WTC11 (cell line): ENCODE measurements at regions not wholly inside any gene's neighbourhood (a gene's known extent, or its start where the extent isn't known, plus 50 kb on each side); places are given as distances from the start of the nearest gene placed in this dataset.

Source experiments
- ATF1 ChIP-seq: sonication (generic); formaldehyde crosslinking; IDR thresholded peaks from 2 replicates; pipeline ENCODE4 v1.8.1; 2023; ENCODE audit warnings: mild to moderate bottlenecking, moderate library complexity, missing genetic modification reagents
- CREB1 ChIP-seq: sonication (generic); formaldehyde crosslinking; IDR thresholded peaks from 2 replicates; pipeline ENCODE4 v1.8.0; 2023; ENCODE audit warnings: mild to moderate bottlenecking, missing genetic modification reagents
- ETV6 ChIP-seq: sonication (generic); formaldehyde crosslinking; IDR thresholded peaks from 2 replicates; pipeline ENCODE4 v1.8.1; 2022; ENCODE audit warnings: mild to moderate bottlenecking, missing genetic modification reagents
- FOXJ3 ChIP-seq: sonication (generic); formaldehyde crosslinking; IDR thresholded peaks from 2 replicates; pipeline ENCODE4 v1.9.0; 2021; ENCODE audit warnings: missing genetic modification reagents, mild to moderate bottlenecking, borderline replicate concordance
- SMAD3 ChIP-seq: sonication (generic); formaldehyde crosslinking; IDR thresholded peaks from 2 replicates; pipeline ENCODE4 v1.8.0; 2022; ENCODE audit warnings: missing genetic modification reagents, mild to moderate bottlenecking, borderline replicate concordance
- TF ChIP-seq, protein P1 (sequence below): sonication (generic); formaldehyde crosslinking; IDR thresholded peaks from 2 replicates; pipeline ENCODE4 v1.8.1; 2023; ENCODE audit warnings: mild to moderate bottlenecking, missing genetic modification reagents, moderate library complexity
- TF ChIP-seq, protein P2 (sequence below): fragments of 200-600 bp; IDR thresholded peaks from 2 replicates; pipeline ENCODE4 v1.8.0; 2022; ENCODE audit warnings: antibody characterized with exemption
- TF ChIP-seq, protein P3 (sequence below): fragments of 250-450 bp; sonication (Bioruptor Pico); IDR thresholded peaks from 2 replicates; pipeline ENCODE4 v2.1.2; 2022; ENCODE audit warnings: mild to moderate bottlenecking, moderate library complexity
- TF ChIP-seq, protein P4 (sequence below): sonication (generic); formaldehyde crosslinking; IDR thresholded peaks from 2 replicates; pipeline ENCODE4 v1.8.0; 2022; ENCODE audit warnings: mild to moderate bottlenecking, missing genetic modification reagents
- TF ChIP-seq, protein P5 (sequence below): fragments of 250-450 bp; sonication (Bioruptor Pico); conservative IDR thresholded peaks from 2 replicates; pipeline ENCODE4 v1.9.0; 2021; ENCODE audit warnings: mild to moderate bottlenecking

DNA sequence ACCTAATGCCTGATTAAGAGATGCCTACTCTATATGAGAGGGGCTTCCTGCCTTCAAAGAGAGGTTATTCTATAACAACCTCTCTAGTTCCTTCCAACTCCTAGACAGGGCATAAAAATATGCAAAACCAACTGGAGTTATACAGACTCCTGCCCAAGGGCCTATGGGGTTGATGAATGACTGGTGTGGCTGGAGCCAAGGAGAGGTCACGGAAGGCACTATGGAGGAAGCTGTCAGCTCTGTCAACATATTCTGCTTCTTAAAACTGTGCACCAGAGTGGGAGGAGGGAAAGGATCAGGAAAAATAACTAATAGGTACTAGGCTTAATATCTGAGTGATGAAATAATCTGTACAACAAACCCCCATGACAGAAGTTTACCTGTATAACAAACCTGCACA, 120.9 kb upstream of the CDC42EP3 start:
- TF ChIP-seq, protein P1, sequence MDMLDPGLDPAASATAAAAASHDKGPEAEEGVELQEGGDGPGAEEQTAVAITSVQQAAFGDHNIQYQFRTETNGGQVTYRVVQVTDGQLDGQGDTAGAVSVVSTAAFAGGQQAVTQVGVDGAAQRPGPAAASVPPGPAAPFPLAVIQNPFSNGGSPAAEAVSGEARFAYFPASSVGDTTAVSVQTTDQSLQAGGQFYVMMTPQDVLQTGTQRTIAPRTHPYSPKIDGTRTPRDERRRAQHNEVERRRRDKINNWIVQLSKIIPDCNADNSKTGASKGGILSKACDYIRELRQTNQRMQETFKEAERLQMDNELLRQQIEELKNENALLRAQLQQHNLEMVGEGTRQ (CRISPR knock-in tag): no peak
- no peak for TF ChIP-seq CREB1 (CRISPR knock-in tag)
- TF ChIP-seq, protein P2, sequence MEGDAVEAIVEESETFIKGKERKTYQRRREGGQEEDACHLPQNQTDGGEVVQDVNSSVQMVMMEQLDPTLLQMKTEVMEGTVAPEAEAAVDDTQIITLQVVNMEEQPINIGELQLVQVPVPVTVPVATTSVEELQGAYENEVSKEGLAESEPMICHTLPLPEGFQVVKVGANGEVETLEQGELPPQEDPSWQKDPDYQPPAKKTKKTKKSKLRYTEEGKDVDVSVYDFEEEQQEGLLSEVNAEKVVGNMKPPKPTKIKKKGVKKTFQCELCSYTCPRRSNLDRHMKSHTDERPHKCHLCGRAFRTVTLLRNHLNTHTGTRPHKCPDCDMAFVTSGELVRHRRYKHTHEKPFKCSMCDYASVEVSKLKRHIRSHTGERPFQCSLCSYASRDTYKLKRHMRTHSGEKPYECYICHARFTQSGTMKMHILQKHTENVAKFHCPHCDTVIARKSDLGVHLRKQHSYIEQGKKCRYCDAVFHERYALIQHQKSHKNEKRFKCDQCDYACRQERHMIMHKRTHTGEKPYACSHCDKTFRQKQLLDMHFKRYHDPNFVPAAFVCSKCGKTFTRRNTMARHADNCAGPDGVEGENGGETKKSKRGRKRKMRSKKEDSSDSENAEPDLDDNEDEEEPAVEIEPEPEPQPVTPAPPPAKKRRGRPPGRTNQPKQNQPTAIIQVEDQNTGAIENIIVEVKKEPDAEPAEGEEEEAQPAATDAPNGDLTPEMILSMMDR: no peak
- TF ChIP-seq, protein P3, sequence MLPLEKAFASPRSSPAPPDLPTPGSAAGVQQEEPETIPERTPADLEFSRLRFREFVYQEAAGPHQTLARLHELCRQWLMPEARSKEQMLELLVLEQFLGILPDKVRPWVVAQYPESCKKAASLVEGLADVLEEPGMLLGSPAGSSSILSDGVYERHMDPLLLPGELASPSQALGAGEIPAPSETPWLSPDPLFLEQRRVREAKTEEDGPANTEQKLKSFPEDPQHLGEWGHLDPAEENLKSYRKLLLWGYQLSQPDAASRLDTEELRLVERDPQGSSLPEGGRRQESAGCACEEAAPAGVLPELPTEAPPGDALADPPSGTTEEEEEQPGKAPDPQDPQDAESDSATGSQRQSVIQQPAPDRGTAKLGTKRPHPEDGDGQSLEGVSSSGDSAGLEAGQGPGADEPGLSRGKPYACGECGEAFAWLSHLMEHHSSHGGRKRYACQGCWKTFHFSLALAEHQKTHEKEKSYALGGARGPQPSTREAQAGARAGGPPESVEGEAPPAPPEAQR (CRISPR knock-in tag): no peak
- no peak for TF ChIP-seq ATF1 (CRISPR knock-in tag)
- TF ChIP-seq SMAD3 (CRISPR knock-in tag): no peak
- TF ChIP-seq, protein P4, sequence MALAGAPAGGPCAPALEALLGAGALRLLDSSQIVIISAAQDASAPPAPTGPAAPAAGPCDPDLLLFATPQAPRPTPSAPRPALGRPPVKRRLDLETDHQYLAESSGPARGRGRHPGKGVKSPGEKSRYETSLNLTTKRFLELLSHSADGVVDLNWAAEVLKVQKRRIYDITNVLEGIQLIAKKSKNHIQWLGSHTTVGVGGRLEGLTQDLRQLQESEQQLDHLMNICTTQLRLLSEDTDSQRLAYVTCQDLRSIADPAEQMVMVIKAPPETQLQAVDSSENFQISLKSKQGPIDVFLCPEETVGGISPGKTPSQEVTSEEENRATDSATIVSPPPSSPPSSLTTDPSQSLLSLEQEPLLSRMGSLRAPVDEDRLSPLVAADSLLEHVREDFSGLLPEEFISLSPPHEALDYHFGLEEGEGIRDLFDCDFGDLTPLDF (CRISPR knock-in tag): no peak
- no peak for TF ChIP-seq ETV6 (CRISPR knock-in tag)
- TF ChIP-seq, protein P5, sequence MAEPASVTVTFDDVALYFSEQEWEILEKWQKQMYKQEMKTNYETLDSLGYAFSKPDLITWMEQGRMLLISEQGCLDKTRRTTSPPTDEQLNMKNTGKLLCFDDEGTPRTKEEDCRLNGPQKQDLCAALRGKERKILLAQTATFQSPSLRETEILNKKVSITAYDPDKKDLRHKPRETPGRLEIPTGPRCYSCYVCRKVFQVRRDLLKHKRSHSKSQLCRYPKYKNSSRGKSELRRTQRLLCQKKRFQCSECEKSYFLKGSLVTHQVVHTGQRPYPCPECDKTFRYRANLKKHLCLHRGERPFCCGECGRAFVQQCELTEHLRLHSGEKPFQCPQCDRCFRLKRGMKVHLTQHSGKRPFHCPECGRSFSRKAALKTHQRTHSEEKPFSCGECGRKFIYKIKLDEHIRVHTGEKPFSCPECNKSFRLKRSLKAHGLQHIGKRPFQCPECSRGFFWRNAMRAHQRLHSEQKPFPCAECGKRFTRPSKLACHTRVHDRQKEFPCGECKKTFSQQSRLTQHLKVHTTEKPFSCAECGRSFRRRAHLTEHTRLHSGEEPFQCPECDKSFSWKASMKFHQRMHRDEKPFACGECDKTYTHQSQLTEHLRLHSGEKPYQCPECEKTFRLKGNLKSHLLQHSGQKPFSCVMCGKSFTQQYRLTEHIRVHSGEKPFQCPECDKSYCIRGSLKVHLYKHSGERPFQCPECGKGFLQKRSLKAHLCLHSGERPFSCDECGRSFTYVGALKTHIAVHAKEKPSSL (CRISPR knock-in tag): no peak
- no peak for TF ChIP-seq FOXJ3
